NCI-H1436 (cell line): ENCODE measurements at regions not wholly inside any gene's neighbourhood (a gene's known extent, or its start where the extent isn't known, plus 50 kb on each side); places are given as distances from the start of the nearest gene placed in this dataset.
A peak's percentile ranks its signal among the peaks of the same experiment; 100 is the strongest.

Experiments used
- DNase-seq: peaks from one replicate; lab custom pipeline; 2025; lab: John Stamatoyannopoulos, UW

DNA sequence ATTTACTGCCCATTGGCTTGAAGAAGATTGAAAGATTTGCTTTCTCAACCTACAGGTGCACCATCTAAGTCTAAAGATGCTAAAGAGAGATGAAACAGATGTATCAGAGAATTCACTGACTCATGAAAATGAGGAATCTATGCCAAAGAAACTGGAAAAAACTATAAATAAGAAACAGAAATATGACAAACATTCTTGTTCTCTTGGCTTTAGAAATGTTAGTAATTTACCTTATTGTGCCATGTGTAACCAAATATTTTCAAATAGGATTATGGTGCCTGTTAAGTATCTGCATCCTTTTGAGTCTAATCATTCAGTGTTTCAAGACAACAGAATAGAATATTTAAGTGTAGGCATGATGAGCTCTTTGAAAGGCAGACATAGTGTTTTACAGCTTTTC lies 271.5 kb downstream of the MEX3B start:
- DNase-seq = no peak

DNA sequence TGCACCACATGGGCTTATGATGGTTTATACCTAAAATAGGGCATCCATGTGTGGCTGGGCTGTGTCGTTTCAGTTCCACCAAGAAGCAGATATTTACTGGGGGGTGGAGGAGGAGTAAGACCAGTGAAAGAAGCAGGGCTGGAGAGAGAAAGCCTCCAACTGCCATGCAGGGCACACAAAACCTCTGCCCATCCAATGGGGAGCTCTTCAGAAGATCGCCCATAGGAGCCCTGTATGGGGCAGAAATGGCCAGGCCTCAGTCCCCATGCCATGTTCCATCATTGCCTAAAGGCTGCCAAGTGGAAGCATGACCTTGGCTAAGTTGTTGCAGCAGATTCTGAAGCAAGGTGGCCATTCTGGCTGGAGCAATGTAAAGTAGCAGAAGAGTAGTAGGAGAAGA lies 277.0 kb downstream of the MEX3B start:
- no peak for DNase-seq

DNA sequence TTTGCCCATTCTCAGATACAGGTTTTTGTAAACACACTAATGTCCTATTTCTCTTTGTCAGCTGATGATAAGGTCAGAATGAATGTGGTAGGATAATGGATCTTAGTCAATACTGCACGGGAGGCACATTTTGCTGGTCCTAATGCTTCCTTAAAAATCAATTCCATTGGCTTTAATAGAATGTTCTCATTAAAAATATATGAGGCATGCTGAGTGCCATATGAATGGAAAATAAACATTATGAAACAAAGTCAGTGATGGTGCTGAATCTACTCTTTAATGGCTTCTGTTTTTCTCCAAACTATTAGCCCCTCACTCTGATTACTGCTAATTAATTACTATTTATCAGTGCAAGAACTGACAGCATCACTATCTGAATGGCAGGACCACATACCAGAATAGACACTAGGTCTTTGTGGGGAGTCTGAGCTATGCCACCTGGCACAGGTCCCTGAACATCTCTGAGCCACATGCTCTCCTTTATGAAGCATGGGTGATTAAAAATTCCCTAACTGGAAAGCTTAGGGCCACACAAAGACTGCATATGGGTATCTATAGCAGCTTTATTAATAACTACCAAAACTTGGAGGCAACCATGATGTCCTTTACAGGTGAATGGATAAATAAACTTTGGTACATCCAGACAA lies 278.9 kb downstream of the MEX3B start:
- DNase-seq = no peak

DNA sequence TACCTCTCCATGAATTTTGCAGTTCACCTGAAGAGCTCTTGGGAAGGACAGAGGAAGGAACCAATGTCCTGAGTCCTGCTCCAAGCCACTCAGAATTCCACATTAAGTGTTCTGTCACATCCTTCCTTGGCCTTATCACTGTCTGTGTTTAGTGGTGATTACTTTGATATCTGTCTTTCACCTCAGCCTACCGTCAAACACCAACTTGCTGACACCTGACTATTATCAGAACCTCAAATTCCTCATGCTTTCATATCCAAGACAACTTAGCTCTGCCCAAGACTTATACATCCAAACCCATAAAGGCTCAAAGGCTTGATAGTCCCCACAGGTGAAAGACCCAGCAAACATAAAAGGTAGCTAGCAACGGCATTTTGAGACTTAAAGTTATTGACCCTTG lies 280.0 kb downstream of the MEX3B start:
- no peak for DNase-seq

DNA sequence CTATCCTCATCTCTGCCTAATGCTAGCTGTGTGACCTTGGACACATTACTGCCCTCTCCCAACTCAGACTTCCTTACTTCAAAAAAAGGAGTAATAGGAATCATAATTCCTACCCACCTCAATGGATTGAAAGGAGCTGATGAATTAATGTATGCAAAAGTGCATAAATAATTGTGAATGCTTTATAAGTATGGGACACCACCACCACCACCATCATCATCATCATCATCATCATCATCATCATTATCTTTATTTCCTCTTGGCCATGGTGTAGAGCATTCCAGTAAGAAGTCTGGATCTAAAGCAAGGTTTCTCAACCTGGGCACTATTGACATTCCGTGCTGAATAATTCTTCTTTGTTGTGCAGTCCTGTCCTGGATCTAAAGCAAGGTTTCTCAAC lies 282.5 kb downstream of the MEX3B start:
- no peak for DNase-seq

DNA sequence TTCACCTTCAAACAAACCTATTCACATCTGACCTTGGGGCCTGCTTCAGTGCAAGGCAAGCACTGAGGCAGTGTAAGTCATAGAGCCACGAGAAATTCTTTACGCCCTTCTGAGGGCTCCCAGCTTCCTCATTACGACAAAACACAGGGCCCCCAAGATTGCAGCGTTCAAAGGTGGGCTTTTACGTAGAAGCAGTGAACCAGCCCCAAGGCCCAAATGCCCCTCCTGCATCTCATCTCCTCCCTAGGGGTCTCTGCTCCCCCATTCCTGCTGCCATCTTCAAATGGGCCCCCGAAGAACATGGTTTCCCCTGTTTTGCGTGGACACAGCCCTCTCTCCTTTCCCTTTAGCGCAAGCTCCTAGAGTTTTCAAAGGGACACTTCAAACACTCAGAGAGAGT lies 285.1 kb downstream of the MEX3B start:
- no peak for DNase-seq

DNA sequence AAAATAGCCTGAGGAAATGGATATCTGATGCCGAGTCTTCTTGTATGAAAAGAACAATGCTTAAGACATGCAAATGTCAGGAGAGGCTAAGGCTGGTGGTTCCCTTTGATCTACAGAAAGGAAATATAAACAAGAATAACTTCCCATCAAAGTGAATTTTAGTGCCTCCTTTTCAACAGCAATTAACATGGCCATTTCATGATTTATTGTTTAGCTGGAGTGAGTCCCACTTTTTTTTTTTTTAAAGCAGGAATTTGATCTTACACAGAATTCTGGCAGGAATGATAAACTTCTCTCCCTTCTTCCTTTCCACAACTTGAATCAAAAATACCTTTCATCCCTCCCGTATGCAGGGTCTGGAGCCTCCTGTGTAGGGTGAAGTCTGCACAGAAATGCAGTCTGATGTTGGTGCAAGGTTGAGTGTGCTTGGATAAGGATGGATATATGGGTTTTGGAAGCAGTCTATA lies 287.0 kb downstream of the MEX3B start:
- no peak for DNase-seq

DNA sequence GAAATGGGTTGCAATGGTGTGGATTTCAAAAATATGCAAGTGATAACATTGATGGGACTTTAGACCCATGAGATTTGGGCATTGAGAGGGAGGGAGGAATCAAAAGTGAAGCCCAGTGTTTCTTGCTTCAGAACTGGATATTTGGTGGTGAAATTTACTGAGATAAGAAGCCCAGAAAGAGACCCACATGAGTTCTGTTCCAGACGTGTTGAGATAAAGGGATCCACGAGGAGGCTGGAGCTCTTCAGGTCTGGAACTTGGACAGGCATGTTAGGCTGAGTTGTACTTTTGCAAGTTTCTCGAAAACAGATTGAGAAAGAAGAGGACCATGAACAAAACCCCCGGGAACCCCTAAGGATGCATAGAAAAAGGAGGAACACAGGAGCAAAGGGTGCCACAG lies 290.2 kb downstream of the MEX3B start:
- DNase-seq = no peak

DNA sequence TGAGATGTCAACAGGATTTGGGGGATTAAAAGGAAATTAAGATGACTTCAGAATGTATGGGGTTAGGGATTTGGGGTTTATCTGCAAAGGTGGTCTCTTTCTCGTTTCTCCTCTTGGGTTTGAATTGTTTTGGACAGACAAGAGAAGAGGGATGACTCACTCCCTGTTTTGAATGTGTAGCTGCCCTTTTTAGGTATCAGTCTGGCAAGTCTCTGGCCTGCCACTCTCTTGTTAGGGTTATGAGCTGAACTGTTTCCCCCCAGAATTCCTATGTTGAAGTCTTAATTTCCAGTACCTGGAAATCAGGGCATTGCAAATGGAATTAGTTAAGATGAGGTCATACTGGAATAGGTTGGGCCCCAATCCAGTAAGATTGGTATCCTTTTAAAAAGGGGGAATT lies 291.7 kb downstream of the MEX3B start:
- DNase-seq = no peak

DNA sequence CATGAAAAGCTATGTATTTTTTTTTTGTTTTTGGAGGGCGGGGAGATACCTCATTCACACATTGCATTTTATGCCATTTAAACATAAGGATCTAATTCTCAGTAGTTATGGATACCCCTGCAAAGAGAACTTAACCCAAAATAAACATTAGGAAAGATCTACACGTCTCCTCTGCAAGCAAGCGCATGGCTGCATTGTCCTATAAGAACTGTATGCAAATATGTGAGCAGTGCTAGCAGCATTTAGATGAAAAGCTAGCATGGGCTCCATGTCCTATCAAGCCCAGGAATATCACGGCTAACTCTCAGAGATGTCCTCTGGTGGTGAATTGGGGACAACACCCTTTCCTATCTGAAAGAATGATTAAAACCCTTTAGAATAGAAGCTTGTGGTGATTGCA lies 292.8 kb downstream of the MEX3B start:
- no peak for DNase-seq

DNA sequence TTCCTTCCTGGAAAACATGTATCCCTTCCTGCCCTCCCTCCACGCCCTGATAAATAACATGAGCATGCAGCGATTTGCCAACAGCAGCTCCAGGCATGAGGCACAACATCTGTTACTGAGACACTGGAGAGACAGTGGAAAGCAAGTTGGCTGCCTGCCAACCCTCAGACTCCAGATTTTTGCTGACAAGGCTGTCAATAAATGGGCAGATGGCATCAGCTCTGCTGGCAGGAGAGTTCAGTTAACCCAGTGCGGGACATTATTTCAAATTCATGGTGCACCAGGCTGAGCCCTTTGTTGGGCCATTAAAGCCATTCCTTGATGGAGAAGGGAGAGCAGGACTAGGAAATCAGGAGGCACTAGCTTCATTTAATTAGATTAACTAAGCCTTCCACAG lies 293.3 kb downstream of the MEX3B start:
- DNase-seq = peak; percentile 52

DNA sequence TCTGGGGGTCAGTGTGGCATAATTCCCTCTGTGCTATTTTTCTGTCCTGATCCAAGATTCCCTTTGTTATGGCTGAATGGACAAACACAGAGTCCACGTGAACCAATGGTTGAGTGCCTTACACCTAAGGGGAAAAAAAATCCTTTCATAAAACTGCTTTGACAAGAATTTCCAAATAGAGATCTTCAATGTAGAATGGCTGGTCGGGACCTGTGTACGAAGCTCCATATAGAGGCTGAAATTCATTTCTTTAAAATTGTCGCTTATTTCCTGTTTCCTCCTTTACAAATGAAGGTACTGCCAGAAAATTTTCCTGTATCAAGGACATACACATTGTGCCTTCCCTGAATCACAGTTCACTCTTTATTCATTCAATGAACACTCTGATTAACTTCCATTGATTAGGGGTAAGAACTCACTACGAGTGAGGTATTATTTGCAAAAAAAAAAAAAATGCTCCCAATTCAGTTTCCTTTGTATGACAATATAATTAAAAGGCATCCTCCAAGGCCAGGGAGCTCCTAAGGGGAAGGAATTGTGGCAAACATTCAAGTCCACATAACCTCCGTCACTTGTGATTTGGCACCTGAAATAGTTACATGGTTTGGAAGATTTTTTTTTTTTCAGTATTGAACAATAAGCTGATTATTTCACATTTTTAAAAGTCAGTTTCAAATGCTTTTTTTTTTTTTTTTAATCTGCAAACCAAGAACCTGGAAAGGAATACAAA lies 293.8 kb downstream of the MEX3B start:
- no peak for DNase-seq

DNA sequence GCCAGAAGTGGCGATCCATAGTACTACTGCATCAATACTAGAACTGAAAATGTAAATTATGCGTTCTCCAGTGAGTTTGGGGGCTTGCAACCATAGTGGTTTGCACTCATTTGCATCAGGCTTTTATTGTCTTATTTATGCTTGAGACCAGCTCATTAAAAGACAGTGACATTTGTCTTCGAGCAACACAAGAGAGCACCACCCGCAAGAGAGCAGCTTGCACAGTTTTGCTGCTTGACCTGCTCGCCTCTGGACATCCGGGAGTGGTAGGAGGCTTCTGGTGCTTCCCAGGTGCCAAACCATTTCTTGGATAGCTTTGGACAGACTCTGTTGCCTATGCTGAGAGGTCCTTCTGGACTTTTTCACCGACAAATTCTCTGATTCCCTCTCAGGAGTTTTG lies 294.6 kb downstream of the MEX3B start:
- no peak for DNase-seq

DNA sequence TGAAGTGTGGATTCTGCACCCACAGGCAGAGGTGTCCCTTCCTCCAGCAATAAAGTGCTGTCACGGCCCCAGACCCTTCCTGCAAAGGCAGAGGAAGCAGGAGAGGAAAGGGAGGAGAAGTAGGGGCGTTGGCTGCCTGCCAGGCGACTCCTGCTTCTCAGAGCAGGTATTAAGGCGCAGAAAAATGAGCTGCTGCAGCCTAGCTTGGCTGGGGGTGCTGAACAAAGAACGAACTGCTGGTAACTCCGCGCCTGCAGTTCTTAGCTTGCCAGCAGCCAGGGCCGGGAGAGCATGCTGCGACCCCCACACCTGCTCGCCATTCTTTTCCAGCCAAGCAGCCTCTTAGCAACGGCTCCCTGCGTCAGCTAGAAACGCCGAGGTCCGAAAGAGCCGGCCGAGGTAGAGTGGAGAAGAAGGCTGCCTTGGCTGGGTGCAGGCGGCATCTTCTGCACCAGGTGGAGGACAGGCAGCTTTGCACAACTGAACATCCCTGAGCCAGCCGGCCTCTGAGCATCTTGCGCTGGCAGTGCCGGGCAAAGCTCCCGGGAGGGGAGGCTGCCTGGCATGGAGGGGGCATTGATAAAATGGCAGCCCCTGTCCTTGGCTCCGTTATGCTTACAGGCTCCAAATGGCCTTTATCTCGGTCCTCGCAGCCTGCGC lies 296.0 kb downstream of the MEX3B start:
- peak; percentile 6 for DNase-seq

DNA sequence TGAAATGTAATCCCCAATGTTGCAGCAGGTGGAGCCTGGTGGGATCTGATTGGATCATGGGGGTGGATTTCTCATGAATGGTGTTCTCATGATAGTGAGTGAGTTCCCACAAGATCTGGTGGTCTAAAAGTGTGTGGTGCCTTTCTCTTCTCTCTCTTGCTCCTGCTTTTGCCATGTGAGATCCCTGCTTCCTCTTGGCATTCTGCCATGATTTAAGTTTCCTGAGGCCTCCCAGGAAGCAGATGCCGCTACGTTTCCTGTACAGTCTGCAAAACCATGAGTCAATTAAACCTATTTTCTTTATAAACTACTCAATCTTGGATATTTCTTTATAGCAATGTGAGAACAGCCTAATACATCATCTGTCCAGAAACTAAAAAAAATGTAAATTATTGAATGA lies 298.3 kb downstream of the MEX3B start:
- no peak for DNase-seq

DNA sequence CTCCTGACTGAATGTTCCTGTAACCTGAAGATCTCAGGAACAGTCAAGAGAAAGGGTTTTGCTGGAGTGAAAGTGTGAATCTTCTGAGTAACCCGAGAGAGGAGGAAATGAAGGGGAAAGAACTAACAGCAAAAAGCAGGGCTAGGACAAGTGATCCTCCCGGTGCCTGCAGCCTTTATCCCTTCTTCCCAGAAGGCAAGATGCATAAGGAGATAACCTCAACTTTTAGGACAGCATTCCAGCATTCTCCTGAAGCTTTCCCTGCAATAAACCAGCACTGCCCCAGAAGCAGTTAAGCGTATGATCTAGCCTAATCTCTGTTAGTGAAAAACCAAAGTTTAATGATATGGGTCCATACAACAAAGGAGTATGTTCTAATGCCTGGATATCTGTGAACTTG lies 298.8 kb downstream of the MEX3B start:
- no peak for DNase-seq

DNA sequence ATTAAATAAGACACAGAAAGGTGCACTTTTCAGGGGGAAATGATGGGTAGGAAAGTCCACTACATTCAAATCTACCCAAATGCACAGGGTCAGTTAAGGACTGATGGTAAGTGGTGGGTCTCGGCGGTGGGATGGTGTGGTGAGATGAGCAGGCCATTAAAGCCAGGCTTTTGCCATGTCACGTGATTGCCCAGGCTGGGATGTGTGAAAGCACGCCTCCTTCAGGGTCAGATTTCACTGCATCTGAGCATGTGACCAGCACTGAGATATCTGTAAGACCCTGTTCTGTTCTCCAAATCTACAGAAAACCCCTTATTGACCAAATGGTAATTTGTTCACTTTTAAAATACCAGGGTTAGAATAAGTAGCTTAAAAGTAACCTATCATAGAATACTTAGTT lies 301.5 kb downstream of the MEX3B start:
- DNase-seq = no peak

DNA sequence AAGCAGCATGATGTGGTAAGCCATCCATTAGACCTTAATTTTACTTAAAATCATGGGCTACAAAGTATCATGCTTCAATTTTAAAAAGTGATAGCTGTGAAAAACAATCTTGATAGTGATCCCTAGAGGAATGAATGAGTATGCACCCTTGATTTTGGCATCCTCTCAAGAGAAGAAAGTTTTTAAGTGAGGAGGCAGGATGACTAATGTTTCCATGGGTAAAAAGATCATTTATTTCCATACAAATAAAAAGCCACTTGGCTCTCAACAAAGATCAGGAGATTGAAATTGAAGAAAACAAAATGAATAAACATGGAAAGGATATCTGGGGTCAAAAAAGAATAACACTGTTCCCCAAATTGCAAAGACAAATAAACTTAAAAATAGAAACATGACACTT lies 305.4 kb downstream of the MEX3B start:
- DNase-seq = no peak

DNA sequence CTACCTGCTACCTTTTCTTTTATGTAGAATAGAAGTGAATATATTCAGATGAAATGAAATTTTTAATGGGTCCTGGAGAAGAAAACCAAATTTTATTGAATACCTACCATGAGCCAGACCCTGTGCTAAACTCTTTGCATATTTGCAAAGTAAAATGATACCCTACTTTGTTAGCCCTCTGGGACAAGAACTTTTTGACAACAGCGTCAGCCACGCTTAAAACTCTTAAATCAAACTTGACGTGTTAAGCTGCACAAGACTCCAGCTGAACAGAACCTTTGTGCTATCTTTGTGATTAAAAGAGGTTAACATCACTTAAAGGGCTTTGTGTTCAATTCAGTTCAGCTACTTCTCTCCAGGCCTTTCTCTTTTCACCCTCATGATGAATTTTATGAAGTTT lies 316.5 kb downstream of the MEX3B start:
- DNase-seq = no peak

DNA sequence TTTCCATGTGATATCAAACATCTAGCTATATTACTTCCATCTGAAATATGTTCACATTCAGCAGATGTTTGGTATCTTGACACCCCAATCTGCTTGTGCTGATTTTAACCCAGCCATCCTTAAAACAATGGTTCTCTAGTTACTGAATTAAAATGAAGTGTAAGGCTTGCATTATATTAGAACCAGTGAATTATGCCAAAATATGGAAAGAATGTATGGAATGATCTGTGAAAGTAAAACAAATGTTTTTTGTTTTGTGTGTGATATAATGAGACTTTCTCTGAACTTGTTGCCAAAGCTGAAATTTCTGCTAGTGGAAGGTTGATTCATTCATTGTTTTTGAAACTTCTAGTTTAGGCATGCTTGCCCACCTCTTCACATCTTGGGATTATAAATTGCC lies 317.1 kb downstream of the MEX3B start:
- DNase-seq = no peak

DNA sequence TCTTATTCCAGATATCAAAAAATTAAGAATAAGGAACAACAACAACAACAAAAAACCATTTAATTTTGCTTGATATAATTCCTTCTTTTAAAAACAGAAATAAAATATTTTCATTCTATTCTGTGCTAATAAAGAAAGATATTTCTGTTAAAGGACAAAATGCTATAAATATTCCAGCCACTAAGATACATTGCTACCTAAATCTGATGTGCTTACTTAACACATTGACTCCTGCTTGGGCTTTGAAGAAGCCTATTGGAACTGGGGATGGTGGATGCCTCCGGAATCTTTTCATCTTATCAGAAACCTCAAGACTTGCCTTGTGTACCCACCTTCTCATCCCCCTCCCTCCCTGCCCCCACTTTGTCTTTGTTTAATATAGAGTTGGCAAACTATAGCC lies 320.2 kb downstream of the MEX3B start:
- DNase-seq = no peak

DNA sequence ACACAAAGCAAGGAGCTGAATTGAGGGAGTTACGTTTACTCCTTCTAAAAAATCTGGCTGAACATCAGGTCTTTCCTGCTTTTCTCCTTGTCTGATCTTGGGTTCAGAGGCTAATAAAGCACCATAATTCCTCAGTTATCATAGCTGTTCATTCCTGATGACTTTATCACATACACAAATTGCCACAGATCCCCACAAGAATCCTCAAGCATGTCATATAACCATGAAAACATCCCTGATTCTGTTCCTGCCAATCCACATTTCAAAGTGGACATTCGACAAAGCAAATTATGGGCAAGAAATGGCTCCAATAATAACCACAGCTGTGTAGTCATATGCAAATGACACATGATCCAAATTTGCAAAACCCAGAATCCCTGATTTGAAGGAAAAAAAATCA lies 321.3 kb downstream of the MEX3B start:
- no peak for DNase-seq

DNA sequence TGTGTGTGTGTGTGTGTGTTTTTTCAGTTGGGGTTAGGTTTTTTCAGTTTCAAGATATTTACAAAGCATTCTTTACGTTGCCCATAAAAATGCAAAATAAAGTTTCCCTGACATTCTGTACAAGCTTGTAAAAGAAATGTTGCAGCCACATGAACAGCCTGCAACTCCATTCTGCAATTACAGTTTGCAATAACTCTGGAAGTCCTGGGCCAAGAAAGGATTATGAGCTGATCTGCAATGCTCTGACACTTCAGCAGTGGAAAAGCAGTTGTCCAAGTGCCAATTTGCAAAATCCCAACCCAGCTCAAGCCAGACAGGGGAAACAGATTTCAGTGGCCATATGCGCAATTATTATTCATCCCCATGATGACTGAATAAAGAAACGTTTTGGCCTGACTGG lies 322.1 kb downstream of the MEX3B start:
- DNase-seq = no peak
